Thoracic aorta (tissue), 2 donors: ENCODE measurements at regions not wholly inside any gene's neighbourhood (a gene's known extent, or its start where the extent isn't known, plus 50 kb on each side); places are given as distances from the start of the nearest gene placed in this dataset.

Source experiments
- ATAC-seq: fragments of 150-250 bp; one replicate; pipeline ENCODE4 v1.8.0; 2017; ENCODE audit warnings: low read depth; ENCODE audit not compliant: insufficient number of reproducible peaks, low FRiP score
- DNase-seq: peaks from one replicate; pipeline ENCODE4 v3.0.0-alpha.2; 2020; ENCODE audit warnings: low spot score
- H3K27ac ChIP-seq, 2 donors: fragments of 200-600 bp; sonication (generic); 1 replicate in 1 of 2; 2 replicates in 1 of 2; pipeline ENCODE4 v1.5.1; 2016; ENCODE audit warnings: mild to moderate bottlenecking in 2 of 2, moderate library complexity in 2 of 2
- H3K27me3 ChIP-seq: fragments of 200-600 bp; sonication (generic); replicated peaks from 2 replicates; pipeline ENCODE4 v1.6.0; 2016; ENCODE audit warnings: mild to moderate bottlenecking; ENCODE audit not compliant: insufficient read depth
- H3K36me3 ChIP-seq: fragments of 200-600 bp; sonication (generic); one replicate; pipeline ENCODE4 v1.5.1; 2016
- H3K4me1 ChIP-seq, 2 donors: fragments of 200-600 bp; sonication (generic); 1 replicate in 1 of 2; 2 replicates in 1 of 2; pipeline versions ENCODE4 v1.5.1 to v1.6.0; 2016; ENCODE audit warnings: low read depth in 2 of 2, mild to moderate bottlenecking in 1 of 2; ENCODE audit not compliant: control insufficient read depth in 1 of 2
- H3K4me3 ChIP-seq: fragments of 200-600 bp; sonication (generic); 2 replicates; pipeline ENCODE4 v1.5.1; 2016; ENCODE audit warnings: mild to moderate bottlenecking
- H3K9me3 ChIP-seq: fragments of 200-600 bp; sonication (generic); 2 replicates; pipeline ENCODE4 v1.5.1; 2016
- CTCF ChIP-seq: fragments of 200-600 bp; sonication (generic); IDR thresholded peaks from one replicate; pipeline ENCODE4 v1.5.1; 2019; ENCODE audit warnings: antibody characterized with exemption

DNA sequence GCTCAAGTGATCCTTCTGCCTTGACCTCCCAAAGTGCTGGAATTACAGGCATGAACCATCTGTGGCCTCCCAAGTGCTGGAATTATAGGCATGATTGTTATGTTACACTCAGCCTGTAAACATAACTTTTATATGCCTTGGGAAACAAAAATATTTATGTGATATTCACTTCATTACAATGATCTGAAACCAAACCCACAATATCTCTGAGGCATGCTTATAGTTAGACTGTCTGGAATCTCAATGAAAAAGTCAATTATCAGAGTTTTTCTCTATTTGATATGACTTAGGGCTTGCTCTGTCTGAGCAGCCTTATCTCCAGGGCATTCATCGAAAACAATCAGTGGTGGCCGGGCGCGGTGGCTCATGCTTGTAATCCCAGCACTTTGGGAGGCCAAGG is 195.3 kb upstream of the MYO3A start:
- H3K4me1 ChIP-seq: no peaks in the 10 kb centered on the region
- DNase-seq (no peak), ATAC-seq (no peak)
- no peaks in the 10 kb centered on the region for H3K36me3 ChIP-seq
- TF ChIP-seq CTCF: no peak
- H3K27me3 ChIP-seq: no peaks in the 10 kb centered on the region
- H3K27ac ChIP-seq: no peak overlapping the region
- no peak overlapping the region for H3K4me3 ChIP-seq
- H3K9me3 ChIP-seq: no peaks in the 10 kb centered on the region

DNA sequence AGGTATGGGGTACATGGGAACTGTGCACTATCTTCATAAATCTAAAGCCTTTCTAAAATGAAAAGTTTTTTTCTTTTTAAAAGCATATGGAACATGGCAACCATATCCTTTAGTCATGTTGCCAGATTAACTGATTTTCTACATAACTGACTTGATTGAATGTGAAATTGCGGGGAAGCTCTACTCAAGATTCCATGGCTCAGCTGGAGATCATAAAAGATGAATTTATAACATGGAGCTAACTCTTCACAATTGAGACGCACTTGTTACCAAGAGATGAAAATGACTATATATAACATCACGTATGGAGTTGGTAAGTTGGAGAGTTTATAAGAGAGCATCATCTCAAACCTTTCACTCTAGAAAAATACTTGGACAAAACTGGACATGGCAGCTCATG is 190.2 kb upstream of the MYO3A start:
- no peak for TF ChIP-seq CTCF
- Histone ChIP-seq H3K27ac (no peak overlapping the region), H3K27me3 (no peaks in the 10 kb centered on the region), H3K4me3 (no peak overlapping the region), H3K9me3 (no peaks in the 10 kb centered on the region), H3K4me1 (no peaks in the 10 kb centered on the region), H3K36me3 (no peaks in the 10 kb centered on the region)
- ATAC-seq (no peak), DNase-seq (no peak)

DNA sequence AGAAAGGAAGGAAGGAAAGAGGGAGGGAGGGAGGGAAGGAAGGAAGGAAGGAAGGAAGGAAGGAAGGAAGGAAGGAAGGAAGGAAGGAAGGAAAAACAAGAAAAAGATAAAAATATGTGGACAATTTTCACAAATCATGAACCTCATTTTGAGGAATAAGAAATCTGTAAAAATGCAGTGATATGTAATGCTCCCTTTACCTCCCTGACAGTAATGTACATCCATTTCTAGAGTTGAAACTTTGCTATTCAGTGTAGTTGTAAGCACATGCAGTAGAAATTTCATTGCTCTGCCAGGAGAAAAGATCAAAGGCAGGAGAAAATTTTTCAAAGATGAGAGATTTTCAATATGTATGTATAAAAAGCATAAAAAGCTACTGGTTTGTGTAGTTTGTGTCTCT is 189.5 kb upstream of the MYO3A start:
- no peak for ATAC-seq
- H3K4me1 ChIP-seq: no peaks in the 10 kb centered on the region
- no peaks in the 10 kb centered on the region for H3K27me3 ChIP-seq
- no peaks in the 10 kb centered on the region for H3K9me3 ChIP-seq
- no peak overlapping the region for H3K27ac ChIP-seq
- no peak for DNase-seq
- no peaks in the 10 kb centered on the region for H3K36me3 ChIP-seq
- no peak for TF ChIP-seq CTCF
- H3K4me3 ChIP-seq: no peak overlapping the region

- H3K9me3 ChIP-seq: no peaks in the 10 kb centered on the region
- no peak for DNase-seq
- no peak overlapping the region for H3K4me3 ChIP-seq
- TF ChIP-seq CTCF: no peak
- H3K27me3 ChIP-seq: no peaks in the 10 kb centered on the region
- H3K36me3 ChIP-seq: no peaks in the 10 kb centered on the region
- no peaks in the 10 kb centered on the region for H3K4me1 ChIP-seq
- no peak overlapping the region for H3K27ac ChIP-seq
- ATAC-seq: no peak
These were observed 188.1 kb upstream of the MYO3A start for GRCh38 chr10:25745976-25746375.

DNA sequence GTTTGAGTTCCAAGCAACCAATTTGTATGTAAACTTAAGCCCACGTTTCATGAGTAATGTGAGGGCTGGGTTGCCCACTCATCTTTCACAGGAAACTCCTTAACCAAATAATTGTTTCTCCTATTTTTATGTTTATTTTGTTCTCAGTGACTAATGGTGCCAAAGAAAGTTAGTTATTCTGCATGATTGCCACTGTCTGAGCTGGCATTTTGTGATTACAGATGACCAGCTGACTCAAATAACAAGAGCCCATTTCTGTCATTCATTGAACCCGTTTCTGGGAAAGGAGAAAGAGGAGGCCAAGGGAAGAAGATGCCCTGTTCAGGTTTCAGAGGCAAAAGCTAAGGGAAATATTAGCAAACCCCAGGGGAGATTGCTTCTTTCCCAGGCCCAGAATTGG is 186.9 kb upstream of the MYO3A start:
- Histone ChIP-seq H3K27me3 (no peaks in the 10 kb centered on the region), H3K4me3 (no peak overlapping the region), H3K36me3 (no peaks in the 10 kb centered on the region), H3K4me1 (no peaks in the 10 kb centered on the region), H3K27ac (no peak overlapping the region), H3K9me3 (no peaks in the 10 kb centered on the region)
- no peak for DNase-seq
- ATAC-seq: no peak
- TF ChIP-seq CTCF: no peak
